HG03103 (cell line): ENCODE measurements at regions not wholly inside any gene's neighbourhood (a gene's known extent, or its start where the extent isn't known, plus 50 kb on each side); places are given as distances from the start of the nearest gene placed in this dataset.

Experiments used
- ATAC-seq: cut with Tn5 transposase; IDR thresholded peaks from one replicate; pipeline ENCODE4 v1.9.1; 2021; ENCODE audit warnings: low read depth; ENCODE audit not compliant: unreplicated experiment

- no peak for ATAC-seq
Measured at GRCh38 chr6:170483413-170483812, 69.7 kb downstream of the PSMB1 start.

DNA sequence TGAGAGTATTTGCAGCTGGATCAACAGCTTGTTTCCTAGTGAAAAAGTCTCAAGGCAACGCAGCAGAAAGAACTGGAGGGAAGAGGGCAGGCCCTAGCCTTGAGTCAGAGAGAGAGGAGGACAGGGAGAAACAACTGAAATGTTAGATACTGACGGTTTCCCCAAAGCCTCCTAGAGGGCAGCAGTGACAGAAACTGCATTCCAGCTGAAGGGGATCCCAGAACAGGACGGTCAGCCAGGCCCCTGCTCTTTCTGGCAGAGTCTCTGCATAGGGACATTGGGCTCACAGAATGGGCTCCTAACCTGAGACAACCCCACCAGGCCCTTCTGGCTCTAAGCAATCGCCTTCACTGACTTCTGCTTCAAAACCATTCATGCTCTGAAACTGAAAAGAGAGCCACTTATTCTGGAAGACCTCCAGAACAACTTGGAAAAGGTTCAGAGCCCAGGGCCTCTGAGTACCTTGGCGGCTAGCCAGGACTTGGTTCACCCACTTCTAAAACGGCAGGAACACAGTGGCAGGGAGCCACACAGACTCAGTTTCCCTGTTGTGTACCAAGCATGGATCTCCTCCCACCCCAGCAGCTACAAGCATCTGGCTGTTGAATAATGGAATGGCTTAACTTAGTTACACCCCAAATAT, 72.9 kb downstream of the PSMB1 start:
- ATAC-seq = no peak

DNA sequence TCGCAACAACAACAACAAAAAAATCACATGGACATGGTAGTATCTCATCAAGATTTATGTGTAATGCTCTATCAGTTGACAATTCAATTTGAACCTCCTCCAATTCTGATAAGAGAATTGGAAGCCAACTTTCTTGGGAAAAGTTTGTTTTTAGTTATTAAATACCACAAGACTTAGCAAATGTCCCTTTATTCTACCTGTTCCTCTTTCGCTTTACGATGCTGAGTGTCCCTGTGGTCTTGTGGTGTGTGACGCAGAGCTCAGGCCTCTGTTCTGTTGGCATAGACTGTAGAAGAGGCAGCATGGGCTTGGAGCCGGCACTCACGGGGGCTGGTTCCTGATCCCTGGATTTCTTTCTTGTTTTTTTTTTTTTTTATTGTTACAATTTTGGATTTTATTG, 76.7 kb downstream of the PSMB1 start:
- ATAC-seq = no peak

DNA sequence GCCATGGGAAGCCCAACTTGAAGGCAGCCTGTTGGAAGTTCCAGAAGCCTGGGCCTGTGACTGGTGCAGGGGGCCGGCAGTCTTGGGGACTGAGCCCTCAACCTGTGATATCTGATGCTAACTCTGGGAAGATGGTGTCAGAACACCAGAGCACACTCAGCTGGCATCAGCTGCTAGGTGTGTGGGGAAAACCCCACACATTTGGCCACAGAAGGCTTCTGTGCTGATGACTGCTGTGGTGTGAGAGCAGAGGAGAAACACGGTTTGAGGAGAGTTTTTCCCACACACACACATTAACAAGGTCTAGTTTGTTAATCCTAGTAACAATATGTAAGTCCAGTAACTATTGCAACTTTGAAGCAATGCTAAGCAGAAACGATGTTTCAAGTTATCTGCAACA, 78.0 kb downstream of the PSMB1 start:
- ATAC-seq = no peak

GRCh38 chr6:170473801-170474200, 79.3 kb downstream of the PSMB1 start:
- no peak for ATAC-seq

DNA sequence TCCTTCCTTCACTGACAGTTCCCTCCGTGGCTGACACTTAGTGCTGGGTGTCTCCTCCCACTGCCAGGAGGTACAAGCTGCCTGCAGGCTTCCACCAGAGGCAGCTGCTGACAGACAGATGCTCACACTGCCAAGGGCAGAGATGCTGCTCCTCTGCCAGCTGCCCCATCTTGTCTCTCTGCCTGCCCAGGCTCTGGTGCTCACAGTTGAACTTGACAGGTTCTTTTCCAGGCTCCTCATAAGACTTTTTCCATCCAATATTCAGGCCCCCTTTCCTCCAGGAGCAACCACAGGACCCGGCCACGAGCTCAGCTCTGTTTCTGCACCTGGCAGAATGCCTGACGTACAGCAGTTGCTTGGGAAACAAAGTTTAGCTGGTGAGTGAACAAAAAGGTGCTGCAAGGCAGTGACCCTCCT, 79.8 kb downstream of the PSMB1 start:
- ATAC-seq = no peak

GRCh38 chr6:170471491-170471890, 81.6 kb downstream of the PSMB1 start:
- ATAC-seq = no peak

DNA sequence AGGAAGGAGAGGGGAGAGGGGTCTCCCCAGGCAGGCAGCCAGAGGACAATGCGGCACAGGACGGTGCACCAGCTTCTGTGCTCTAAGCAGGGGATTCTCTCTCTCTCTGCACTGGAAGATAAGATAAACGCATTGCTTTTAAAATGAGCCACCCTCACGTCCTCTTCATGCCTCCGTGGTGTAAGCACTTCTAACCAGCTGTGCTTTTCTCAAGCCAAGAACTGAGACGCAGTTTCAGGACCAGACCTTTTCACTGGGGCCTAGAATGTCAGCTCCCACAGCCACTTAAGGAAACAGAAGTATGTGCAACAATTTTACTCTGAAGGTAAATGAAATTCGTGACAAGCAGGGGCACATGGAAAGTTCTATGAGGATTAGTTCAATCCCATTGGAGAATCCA, 82.4 kb downstream of the PSMB1 start:
- no peak for ATAC-seq

DNA sequence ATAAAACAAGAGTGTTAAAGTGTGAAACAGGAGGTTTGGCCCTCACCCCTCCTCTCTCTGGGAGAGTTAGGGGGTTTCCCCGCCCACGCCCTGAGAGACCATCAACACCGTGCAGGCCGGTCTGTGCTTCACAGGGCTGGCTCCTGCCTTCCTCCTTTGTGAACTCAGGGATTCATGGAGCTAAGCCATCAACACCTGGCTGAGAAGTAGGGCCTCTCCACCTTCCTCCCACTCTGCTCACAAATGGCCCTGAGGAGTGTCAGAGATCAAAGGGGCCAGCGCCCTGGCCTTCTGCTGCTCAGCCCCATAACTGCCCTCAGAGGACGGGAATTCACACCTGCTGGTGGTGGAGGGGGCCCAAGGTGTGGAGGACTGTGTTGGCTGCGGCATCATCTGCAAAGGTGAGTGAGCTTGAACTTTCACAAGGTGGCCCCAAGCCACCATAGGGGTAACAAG, 88.6 kb downstream of the PSMB1 start:
- ATAC-seq = no peak

DNA sequence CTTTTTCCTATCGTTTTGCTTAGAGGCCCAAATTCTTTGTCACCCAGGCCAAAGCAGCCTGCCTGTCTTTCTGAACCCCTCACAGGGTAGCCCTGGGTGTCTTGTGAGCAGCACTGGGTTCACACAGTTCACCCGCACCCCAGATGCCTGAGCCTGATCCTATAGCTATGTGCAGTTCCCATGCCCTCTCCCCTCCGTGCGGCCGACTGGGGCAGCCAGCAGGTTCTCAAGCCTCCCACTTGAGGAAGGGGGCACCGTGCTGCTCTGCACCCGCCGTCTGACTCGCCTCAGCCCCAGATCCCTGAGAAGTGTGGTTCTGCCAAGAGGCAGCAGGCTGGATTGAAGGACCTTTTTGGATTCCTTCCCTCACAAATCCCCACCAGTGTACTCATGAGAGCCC, 89.0 kb downstream of the PSMB1 start:
- no peak for ATAC-seq

GRCh38 chr6:170463101-170463721, 89.9 kb downstream of the PSMB1 start:
- ATAC-seq = no peak

DNA sequence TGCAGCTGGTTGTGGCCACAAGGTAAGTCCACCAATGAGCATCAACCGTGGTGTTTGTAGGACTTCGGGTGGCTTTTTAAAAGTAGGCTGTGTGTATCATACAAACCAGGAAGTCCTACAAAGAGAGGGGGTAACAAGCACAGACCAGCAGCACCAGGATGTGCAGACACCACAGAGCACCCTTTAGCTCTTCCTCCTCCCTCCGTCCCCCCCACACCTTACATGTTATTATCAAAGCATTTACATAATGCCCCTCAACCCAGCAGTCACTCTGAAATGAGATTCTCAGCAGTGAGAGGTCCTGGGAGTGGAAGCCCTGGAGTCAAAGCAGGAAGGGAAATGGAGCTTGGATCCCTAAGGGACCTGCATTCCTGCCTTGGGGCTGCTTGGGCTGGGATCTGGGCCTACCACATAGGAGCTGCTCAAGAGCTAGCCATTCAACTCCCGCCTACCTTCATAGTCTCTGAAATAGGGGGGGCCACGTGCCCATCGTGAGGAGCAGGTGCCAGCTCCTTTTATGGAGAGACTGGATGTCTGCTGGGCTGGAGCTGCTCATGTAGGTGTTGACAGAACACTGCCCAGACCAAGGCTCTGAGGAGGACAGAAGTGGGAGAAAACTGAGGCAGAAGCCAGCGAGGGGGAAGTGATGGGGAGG, 90.6 kb downstream of the PSMB1 start:
- no peak for ATAC-seq

- no peak for ATAC-seq
Measured at GRCh38 chr6:170461556-170462365, 91.3 kb downstream of the PSMB1 start.

DNA sequence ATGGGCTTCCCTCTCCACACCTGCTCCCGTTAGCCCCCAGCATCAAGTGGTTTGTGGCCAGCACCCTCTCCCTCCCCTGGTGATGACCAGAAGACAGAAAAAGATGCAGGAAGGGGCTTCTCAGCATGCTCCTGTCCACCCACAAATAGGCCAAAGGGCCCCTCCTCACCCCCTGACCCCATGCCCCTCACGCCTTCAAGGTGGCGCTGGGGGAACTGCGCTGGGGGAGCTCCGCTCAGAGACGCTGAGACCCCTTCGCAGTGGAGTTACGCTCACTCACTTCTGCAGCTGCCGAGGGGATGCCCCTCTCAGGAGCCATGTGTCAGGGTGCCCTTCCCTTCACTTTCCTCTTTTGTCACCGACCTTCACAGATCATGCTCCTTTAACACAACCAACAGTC, 92.0 kb downstream of the PSMB1 start:
- ATAC-seq = no peak

GRCh38 chr6:170460641-170461040, 92.5 kb downstream of the PSMB1 start:
- no peak for ATAC-seq

GRCh38 chr6:170459451-170459850, 93.7 kb downstream of the PSMB1 start:
- peak; percentile 82 for ATAC-seq

DNA sequence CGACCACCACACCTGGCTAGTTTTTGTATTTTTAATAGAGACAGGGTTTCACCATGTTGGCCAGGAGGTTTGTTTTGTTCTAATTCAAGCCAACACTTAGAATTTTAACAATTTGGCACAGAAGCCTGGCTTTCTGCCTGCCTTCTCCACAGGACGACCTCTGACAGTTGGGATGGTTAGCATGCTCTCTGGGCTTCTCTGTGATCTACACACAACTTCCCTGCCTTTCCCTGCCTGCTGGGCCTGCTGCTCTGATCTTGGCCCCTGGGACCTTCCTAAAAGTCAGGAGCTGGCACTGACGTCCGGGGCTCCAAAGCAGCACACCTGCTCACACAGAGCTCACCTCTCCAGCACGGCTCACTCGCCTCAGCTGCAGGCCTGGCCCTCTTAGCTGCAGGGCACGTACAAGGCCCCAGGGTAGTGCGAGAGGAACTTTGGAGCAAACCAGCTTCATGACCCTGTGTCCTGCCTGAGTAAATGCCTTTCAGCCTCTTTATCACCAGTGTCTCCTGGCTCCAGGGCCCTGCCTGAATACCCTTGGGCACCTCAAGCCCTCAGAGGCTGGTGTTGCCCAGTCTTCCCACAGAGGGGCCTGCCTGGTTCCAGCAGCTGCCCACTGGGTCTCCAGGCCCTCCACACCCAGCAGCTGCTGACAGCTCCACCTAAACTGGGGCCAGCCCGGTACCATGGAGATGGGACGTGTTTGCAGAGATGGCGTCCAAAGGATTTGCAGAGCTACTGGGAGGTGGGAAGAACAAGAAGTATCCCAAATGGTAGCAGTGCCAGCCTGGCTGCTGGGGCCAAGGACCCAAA, 96.0 kb downstream of the PSMB1 start:
- ATAC-seq = no peak
